HT1080 (cell line): ENCODE measurements at regions not wholly inside any gene's neighbourhood (a gene's known extent, or its start where the extent isn't known, plus 50 kb on each side); places are given as distances from the start of the nearest gene placed in this dataset.

Experiments
- DNase-seq: peaks from one replicate; pipeline ENCODE4 v3.0.0-alpha.2; 2015; ENCODE audit warnings: low read depth

- DNase-seq, result no peak
Observed at GRCh38 chr2:42861321-42861720, 68.9 kb upstream of the HAAO start.

GRCh38 chr2:42860319-42861094 is 68.1 kb upstream of the HAAO start:
- DNase-seq, result no peak

- no peak for DNase-seq
Observed at GRCh38 chr2:42859791-42860190, 67.4 kb upstream of the HAAO start.

- DNase-seq, result peak; percentile 66
Observed at GRCh38 chr2:42859006-42859552, 66.7 kb upstream of the HAAO start.

- DNase-seq, result no peak
Observed at GRCh38 chr2:42858140-42859005, 66.0 kb upstream of the HAAO start.

GRCh38 chr2:42856891-42857632 is 64.7 kb upstream of the HAAO start:
- no peak for DNase-seq

- DNase-seq, result no peak
Observed at GRCh38 chr2:42856106-42856860, 63.9 kb upstream of the HAAO start.

GRCh38 chr2:42855221-42855970 is 63.0 kb upstream of the HAAO start:
- no peak for DNase-seq

GRCh38 chr2:42854207-42854818 is 61.9 kb upstream of the HAAO start:
- no peak for DNase-seq

GRCh38 chr2:42853549-42854206 is 61.3 kb upstream of the HAAO start:
- no peak for DNase-seq

GRCh38 chr2:42852798-42853197 is 60.4 kb upstream of the HAAO start:
- DNase-seq, result no peak

- no peak for DNase-seq
Observed at GRCh38 chr2:42851740-42852250, 59.4 kb upstream of the HAAO start.

- no peak for DNase-seq
Observed at GRCh38 chr2:42851186-42851585, 58.8 kb upstream of the HAAO start.

- DNase-seq, result no peak
Observed at GRCh38 chr2:42850016-42850805, 57.8 kb upstream of the HAAO start.

GRCh38 chr2:42849311-42849710 is 56.9 kb upstream of the HAAO start:
- DNase-seq, result no peak

- no peak for DNase-seq
Observed at GRCh38 chr2:42848726-42849290, 56.4 kb upstream of the HAAO start.

GRCh38 chr2:42848265-42848664 is 55.9 kb upstream of the HAAO start:
- DNase-seq, result no peak
